Osteoblast (primary cell): ENCODE measurements at regions not wholly inside any gene's neighbourhood (a gene's known extent, or its start where the extent isn't known, plus 50 kb on each side); places are given as distances from the start of the nearest gene placed in this dataset.

Source experiments
- DNase-seq: peaks from one replicate; pipeline ENCODE4 v3.0.0; 2011; ENCODE audit warnings: low spot score, mixed read lengths; ENCODE audit not compliant: insufficient read length; ENCODE audit errors: missing footprints
- H2AFZ ChIP-seq: 2 replicates; pipeline ENCODE4 v1.6.0; 2011; ENCODE audit warnings: mild to moderate bottlenecking, low read length
- H3K27ac ChIP-seq: 2 replicates; pipeline ENCODE4 v1.5.1; 2011; ENCODE audit warnings: mild to moderate bottlenecking, low read depth, low read length, moderate library complexity
- H3K27me3 ChIP-seq: 2 replicates; pipeline ENCODE4 v1.6.0; 2012; ENCODE audit warnings: mild to moderate bottlenecking, control low read depth, inconsistent platforms, low read length, moderate library complexity; ENCODE audit not compliant: insufficient read depth
- H3K36me3 ChIP-seq: 2 replicates; pipeline ENCODE4 v1.5.1; 2011; ENCODE audit warnings: mild to moderate bottlenecking, low read length, control low read depth, moderate library complexity; ENCODE audit not compliant: insufficient read depth
- H3K4me1 ChIP-seq: 2 replicates; pipeline ENCODE4 v1.5.1; 2011; ENCODE audit warnings: mild to moderate bottlenecking, low read length, control low read depth, moderate library complexity; ENCODE audit not compliant: insufficient read depth
- H3K4me2 ChIP-seq: 2 replicates; pipeline ENCODE4 v1.6.0; 2011; ENCODE audit warnings: mild to moderate bottlenecking, low read length; ENCODE audit not compliant: insufficient read depth
- H3K4me3 ChIP-seq: fragments of 200-600 bp; sonication (generic); 3 replicates; pipeline ENCODE4 v1.5.1; 2012; ENCODE audit warnings: mild to moderate bottlenecking, low read length, inconsistent platforms; ENCODE audit not compliant: insufficient read depth
- H3K79me2 ChIP-seq: 2 replicates; pipeline ENCODE4 v1.6.0; 2012; ENCODE audit warnings: mild to moderate bottlenecking, low read length, control low read depth, inconsistent platforms; ENCODE audit not compliant: insufficient read depth
- H3K9me3 ChIP-seq: 2 replicates; pipeline ENCODE4 v1.5.1; 2011; ENCODE audit warnings: low read depth, low read length, control low read depth
- H4K20me1 ChIP-seq: 2 replicates; pipeline ENCODE4 v1.6.0; 2012; ENCODE audit warnings: mild to moderate bottlenecking, low read length, control low read depth; ENCODE audit not compliant: insufficient read depth
- CTCF ChIP-seq: IDR thresholded peaks from 2 replicates; pipeline ENCODE4 v1.5.1; 2011; ENCODE audit warnings: mild to moderate bottlenecking, low read depth, low read length, moderate library complexity; ENCODE audit errors: extremely low read depth

GRCh38 chr3:116966649-116967048 is 257.1 kb downstream of the TUSC7 start:
- Histone ChIP-seq H3K36me3 (no peaks in the 10 kb centered on the region), H2AFZ (no peak overlapping the region), H3K4me1 (no peaks in the 10 kb centered on the region), H3K27me3 (no peaks in the 10 kb centered on the region), H3K27ac (no peak overlapping the region), H4K20me1 (no peaks in the 10 kb centered on the region), H3K9me3 (no peaks in the 10 kb centered on the region), H3K4me3 (no peak overlapping the region), H3K4me2 (no peak overlapping the region), H3K79me2 (no peaks in the 10 kb centered on the region)
- DNase-seq = no peak
- TF ChIP-seq CTCF = no peak

- Histone ChIP-seq H3K4me3 (no peak overlapping the region), H2AFZ (no peak overlapping the region), H3K27me3 (no peaks in the 10 kb centered on the region), H3K79me2 (no peaks in the 10 kb centered on the region), H3K27ac (no peak overlapping the region), H3K4me2 (no peak overlapping the region), H3K36me3 (no peaks in the 10 kb centered on the region), H3K9me3 (no peaks in the 10 kb centered on the region), H4K20me1 (no peaks in the 10 kb centered on the region), H3K4me1 (no peaks in the 10 kb centered on the region)
- no peak for TF ChIP-seq CTCF
- no peak for DNase-seq
Measured at GRCh38 chr3:116969135-116969534, 259.6 kb downstream of the TUSC7 start.

GRCh38 chr3:116969646-116970045 is 260.1 kb downstream of the TUSC7 start:
- no peak overlapping the region for H3K27ac ChIP-seq
- H3K79me2 ChIP-seq = no peaks in the 10 kb centered on the region
- no peaks in the 10 kb centered on the region for H3K9me3 ChIP-seq
- DNase-seq = no peak
- no peak overlapping the region for H3K4me3 ChIP-seq
- no peak overlapping the region for H3K4me2 ChIP-seq
- no peak for TF ChIP-seq CTCF
- H3K4me1 ChIP-seq = no peaks in the 10 kb centered on the region
- no peaks in the 10 kb centered on the region for H3K27me3 ChIP-seq
- H4K20me1 ChIP-seq = no peaks in the 10 kb centered on the region
- no peak overlapping the region for H2AFZ ChIP-seq
- no peaks in the 10 kb centered on the region for H3K36me3 ChIP-seq

- Histone ChIP-seq H2AFZ (no peak overlapping the region), H3K27me3 (no peaks in the 10 kb centered on the region), H3K36me3 (no peaks in the 10 kb centered on the region), H4K20me1 (no peaks in the 10 kb centered on the region), H3K4me2 (no peak overlapping the region), H3K79me2 (no peaks in the 10 kb centered on the region), H3K9me3 (no peaks in the 10 kb centered on the region), H3K27ac (no peak overlapping the region), H3K4me3 (no peak overlapping the region), H3K4me1 (no peaks in the 10 kb centered on the region)
- DNase-seq = no peak
- TF ChIP-seq CTCF = no peak
Measured at GRCh38 chr3:116971531-116971930, 262.0 kb downstream of the TUSC7 start.
